ENCODE measurements at regions not wholly inside any gene's neighbourhood (a gene's known extent, or its start where the extent isn't known, plus 50 kb on each side); places are given as distances from the start of the nearest gene placed in this dataset.

GRCh38 chr3:99523431-99524127, 114.8 kb upstream of the COL8A1 start:
- TF ChIP-seq MAX (IDR thresholded peaks at IDR 0.05) (no peak), ZBTB7A (IDR thresholded peaks at IDR 0.05; ENCODE audit: low read depth) (no peak), EP300 (IDR thresholded peaks at IDR 0.05; ENCODE audit: borderline replicate concordance) (no peak), REST (IDR thresholded peaks at IDR 0.05; ENCODE audit: low read depth) (no peak), CEBPB (IDR thresholded peaks at IDR 0.05) (no peak), YY1 (IDR thresholded peaks at IDR 0.05; ENCODE audit: low read depth) (no peak), FOXM1 (IDR thresholded peaks at IDR 0.05; ENCODE audit: borderline replicate concordance, low read depth) (no peak), TAF1 (IDR thresholded peaks at IDR 0.05; ENCODE audit: low read depth) (no peak), EGR1 (IDR thresholded peaks at IDR 0.05) (no peak), RAD21 (IDR thresholded peaks at IDR 0.05; ENCODE audit: low read depth) (no peak), USF1 (IDR thresholded peaks at IDR 0.05) (no peak), CREB1 (IDR thresholded peaks at IDR 0.05; ENCODE audit: low read depth) (no peak), TCF12 (IDR thresholded peaks at IDR 0.05; ENCODE audit: low read depth) (no peak), NFIC (IDR thresholded peaks at IDR 0.05) (no peak)

All from Ishikawa (cell line).